Keratinocyte (primary cell): ENCODE measurements at regions not wholly inside any gene's neighbourhood (a gene's known extent, or its start where the extent isn't known, plus 50 kb on each side); places are given as distances from the start of the nearest gene placed in this dataset.

Experiments
- CTCF ChIP-seq, 3 experiments: IDR thresholded peaks in 1 of 3; conservative IDR thresholded peaks in 1 of 3; optimal IDR thresholded peaks in 1 of 3; 2 replicates in 2 of 3; 3 replicates in 1 of 3; pipeline versions ENCODE3 to v1.5.1; 2011; ENCODE audit warnings: low read length in 3 of 3, mild to moderate bottlenecking in 3 of 3, moderate library complexity in 2 of 3, control low read depth in 1 of 3, inconsistent platforms in 1 of 3; ENCODE audit not compliant: insufficient read depth in 2 of 3; ENCODE audit errors: extremely low read depth in 1 of 3
- EZH2 ChIP-seq: IDR thresholded peaks from one replicate; pipeline ENCODE4 v1.6.1; 2012; ENCODE audit warnings: inconsistent platforms, mild to moderate bottlenecking, low read length, moderate library complexity

- no peak for TF ChIP-seq CTCF (optimal IDR thresholded peaks at IDR 0.05 in 1 of 3, IDR thresholded peaks at IDR 0.05 in 1 of 3, conservative IDR thresholded peaks at IDR 0.05 in 1 of 3; ENCODE audit: extremely low read depth in 1 of 3, insufficient read depth in 2 of 3, low read length in 3 of 3)
- TF ChIP-seq EZH2 = no peak
Observed at GRCh38 chr14:84963518-84963917, 566.4 kb upstream of the FLRT2 start.
